Choroid plexus epithelial cell (primary cell): ENCODE measurements at regions not wholly inside any gene's neighbourhood (a gene's known extent, or its start where the extent isn't known, plus 50 kb on each side); places are given as distances from the start of the nearest gene placed in this dataset.

ENCODE experiments used
- DNase-seq: peaks from one replicate; pipeline ENCODE4 v3.0.0-alpha.2; 2010; ENCODE audit warnings: low read depth
- H3K4me3 ChIP-seq: 2 replicates; pipeline ENCODE4 v1.5.1; 2011; ENCODE audit warnings: low read depth, mild to moderate bottlenecking, control low read depth, low read length, moderate library complexity
- TF ChIP-seq, protein P1 (sequence below): conservative IDR thresholded peaks from 2 replicates; pipeline ENCODE4 v1.5.1; 2011; ENCODE audit warnings: low read depth, mild to moderate bottlenecking, control low read depth, inconsistent platforms, low read length, moderate library complexity

- no peak overlapping the region for H3K4me3 ChIP-seq
- peak; percentile 61 for DNase-seq
- TF ChIP-seq, protein P1, sequence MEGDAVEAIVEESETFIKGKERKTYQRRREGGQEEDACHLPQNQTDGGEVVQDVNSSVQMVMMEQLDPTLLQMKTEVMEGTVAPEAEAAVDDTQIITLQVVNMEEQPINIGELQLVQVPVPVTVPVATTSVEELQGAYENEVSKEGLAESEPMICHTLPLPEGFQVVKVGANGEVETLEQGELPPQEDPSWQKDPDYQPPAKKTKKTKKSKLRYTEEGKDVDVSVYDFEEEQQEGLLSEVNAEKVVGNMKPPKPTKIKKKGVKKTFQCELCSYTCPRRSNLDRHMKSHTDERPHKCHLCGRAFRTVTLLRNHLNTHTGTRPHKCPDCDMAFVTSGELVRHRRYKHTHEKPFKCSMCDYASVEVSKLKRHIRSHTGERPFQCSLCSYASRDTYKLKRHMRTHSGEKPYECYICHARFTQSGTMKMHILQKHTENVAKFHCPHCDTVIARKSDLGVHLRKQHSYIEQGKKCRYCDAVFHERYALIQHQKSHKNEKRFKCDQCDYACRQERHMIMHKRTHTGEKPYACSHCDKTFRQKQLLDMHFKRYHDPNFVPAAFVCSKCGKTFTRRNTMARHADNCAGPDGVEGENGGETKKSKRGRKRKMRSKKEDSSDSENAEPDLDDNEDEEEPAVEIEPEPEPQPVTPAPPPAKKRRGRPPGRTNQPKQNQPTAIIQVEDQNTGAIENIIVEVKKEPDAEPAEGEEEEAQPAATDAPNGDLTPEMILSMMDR, result no peak
Observed at GRCh38 chr21:35102488-35103371, 53.6 kb upstream of the RUNX1 start.

GRCh38 chr21:35100349-35100811 is 51.3 kb upstream of the RUNX1 start:
- no peak overlapping the region for H3K4me3 ChIP-seq
- DNase-seq, result no peak
- TF ChIP-seq, protein P1, result no peak

- TF ChIP-seq, protein P1, result no peak
- no peak overlapping the region for H3K4me3 ChIP-seq
- DNase-seq, result no peak
Observed at GRCh38 chr21:35099310-35099709, 50.2 kb upstream of the RUNX1 start.
